Stimulated activated CD8-positive, alpha-beta memory T cell treated with anti-CD3 and anti-CD28 coated beads, Interleukin-4, amount 100 ng/mL, for 24 hours (primary cell): ENCODE measurements at regions not wholly inside any gene's neighbourhood (a gene's known extent, or its start where the extent isn't known, plus 50 kb on each side); places are given as distances from the start of the nearest gene placed in this dataset.
"Not testable (repeated sequence)": the region's sequence is repeated elsewhere in the genome, so short reads cannot be mapped to it uniquely, and the experiment has no call there.

ENCODE experiments used
- DNase-seq: peaks from one replicate; pipeline ENCODE4 v3.0.0-alpha.2; 2020; ENCODE audit warnings: low read depth

- not testable (repeated sequence) for DNase-seq
These were observed 207.9 kb downstream of the TMEM121 start for GRCh38 chr14:105734241-105734640.

GRCh38 chr14:105736331-105736730, 209.9 kb downstream of the TMEM121 start:
- DNase-seq: not testable (repeated sequence)

GRCh38 chr14:105737504-105738246, 211.3 kb downstream of the TMEM121 start:
- DNase-seq: no peak

- no peak for DNase-seq
These were observed 212.3 kb downstream of the TMEM121 start for GRCh38 chr14:105738638-105739037.

GRCh38 chr14:105739331-105740102, 213.1 kb downstream of the TMEM121 start:
- DNase-seq: no peak

GRCh38 chr14:105740272-105740671, 213.9 kb downstream of the TMEM121 start:
- DNase-seq: not testable (repeated sequence)

GRCh38 chr14:105740961-105741360, 214.6 kb downstream of the TMEM121 start:
- not testable (repeated sequence) for DNase-seq

- not testable (repeated sequence) for DNase-seq
These were observed 215.5 kb downstream of the TMEM121 start for GRCh38 chr14:105741707-105742530.

GRCh38 chr14:105742531-105742848, 216.1 kb downstream of the TMEM121 start:
- no peak for DNase-seq

- not testable (repeated sequence) for DNase-seq
These were observed 216.7 kb downstream of the TMEM121 start for GRCh38 chr14:105742904-105743701.

- DNase-seq: not testable (repeated sequence)
These were observed 217.9 kb downstream of the TMEM121 start for GRCh38 chr14:105744213-105744787.

GRCh38 chr14:105745433-105746123, 219.2 kb downstream of the TMEM121 start:
- DNase-seq: no peak

- DNase-seq: no peak
These were observed 219.7 kb downstream of the TMEM121 start for GRCh38 chr14:105746124-105746514.

- not testable (repeated sequence) for DNase-seq
These were observed 220.6 kb downstream of the TMEM121 start for GRCh38 chr14:105746800-105747502.

- not testable (repeated sequence) for DNase-seq
These were observed 221.3 kb downstream of the TMEM121 start for GRCh38 chr14:105747503-105748203.

GRCh38 chr14:105748204-105748578, 221.8 kb downstream of the TMEM121 start:
- DNase-seq: no peak

- DNase-seq: not testable (repeated sequence)
These were observed 222.3 kb downstream of the TMEM121 start for GRCh38 chr14:105748710-105749109.

- DNase-seq: not testable (repeated sequence)
These were observed 223.6 kb downstream of the TMEM121 start for GRCh38 chr14:105749870-105750541.

- not testable (repeated sequence) for DNase-seq
These were observed 224.9 kb downstream of the TMEM121 start for GRCh38 chr14:105751291-105751751.
